Endothelial cell of umbilical vein (primary cell): ENCODE measurements at regions not wholly inside any gene's neighbourhood (a gene's known extent, or its start where the extent isn't known, plus 50 kb on each side); places are given as distances from the start of the nearest gene placed in this dataset.

Experiments
- BruUV-seq: library from RNA; stranded (reverse); fragments of 400-500 nt; replicated peaks from 2 replicates; lab custom pipeline; 2021; lab: Mats Ljungman, UMichigan
- CTCF ChIA-PET: fragments of 300-600, 350-600 bp; sonication (Branson Sonifier 250); formaldehyde crosslinking; loops from one replicate; lab custom pipeline; 2021; ENCODE audit warnings: antibody characterized with exemption, inconsistent platforms; lab: Charles Lee
- POLR2A ChIA-PET: fragments of 300-600, 350-600 bp; sonication (Branson Sonifier 250); formaldehyde crosslinking; loops from one replicate; lab custom pipeline; 2021; ENCODE audit warnings: antibody characterized with exemption, inconsistent platforms; lab: Charles Lee
- DNase-seq: peaks from one replicate; pipeline ENCODE4 v3.0.0-alpha.2; 2011; ENCODE audit warnings: low read depth, low spot score
- FAIRE-seq: peaks from 2 replicates; lab custom pipeline; 2011; peaks lifted over from hg19 to GRCh38; lab: Jason Lieb, UNC
- H2AFZ ChIP-seq: 2 replicates; pipeline ENCODE4 v1.6.0; 2012; ENCODE audit warnings: low read depth, low read length, control low read depth, inconsistent platforms
- H3K27ac ChIP-seq: 2 replicates; pipeline ENCODE4 v1.5.1; 2011; ENCODE audit warnings: low read depth, mild to moderate bottlenecking, control low read depth, low read length, moderate library complexity; ENCODE audit not compliant: insufficient read depth
- H3K27me3 ChIP-seq, 2 experiments: 2 replicates each; pipeline versions ENCODE4 v1.6.0 to v1.6.1; 2011; ENCODE audit warnings: low read length in 2 of 2, mixed read lengths in 1 of 2; ENCODE audit not compliant: control insufficient read depth in 2 of 2, insufficient read depth in 2 of 2
- H3K36me3 ChIP-seq, 2 experiments: 2 replicates in 1 of 2; 3 replicates in 1 of 2; pipeline ENCODE4 v1.5.1; 2011; ENCODE audit warnings: low read length in 2 of 2, mild to moderate bottlenecking in 1 of 2, moderate library complexity in 1 of 2; ENCODE audit not compliant: control insufficient read depth in 2 of 2, insufficient read depth in 2 of 2; ENCODE audit errors: extremely low read depth in 1 of 2
- H3K4me1 ChIP-seq: 3 replicates; pipeline ENCODE4 v1.5.1; 2011; ENCODE audit warnings: mild to moderate bottlenecking, low read length; ENCODE audit not compliant: control insufficient read depth, insufficient read depth; ENCODE audit errors: extremely low read depth
- H3K4me2 ChIP-seq: 2 replicates; pipeline ENCODE4 v1.6.1; 2011; ENCODE audit warnings: low read length, control low read depth, mixed read lengths; ENCODE audit not compliant: insufficient read depth
- H3K4me3 ChIP-seq, 3 experiments: fragments of 200-600 bp in 1 of 3; sonication (generic), shearing (Covaris generic) in 1 of 3; replicated peaks in 1 of 3; 2 replicates each; pipeline ENCODE4 v1.5.1; 2011 to 2016; ENCODE audit warnings: control low read depth in 3 of 3, low read length in 3 of 3, mild to moderate bottlenecking in 2 of 3, inconsistent platforms in 1 of 3, low read depth in 1 of 3, moderate library complexity in 1 of 3; ENCODE audit not compliant: insufficient read depth in 1 of 3
- H3K79me2 ChIP-seq: 2 replicates; pipeline ENCODE4 v1.6.0; 2012; ENCODE audit warnings: low read length, inconsistent platforms; ENCODE audit not compliant: control insufficient read depth, insufficient read depth
- H3K9ac ChIP-seq: replicated peaks from 2 replicates; pipeline ENCODE3; 2011; ENCODE audit warnings: low read length, control low read depth; ENCODE audit not compliant: insufficient read depth; ENCODE audit errors: extremely low read depth
- H3K9me1 ChIP-seq: replicated peaks from 3 replicates; pipeline ENCODE4 v1.6.0; 2011; ENCODE audit warnings: mild to moderate bottlenecking, low read length; ENCODE audit not compliant: control insufficient read depth, insufficient read depth; ENCODE audit errors: extremely low read depth
- H3K9me3 ChIP-seq: replicated peaks from 2 replicates; pipeline ENCODE4 v1.5.1; 2012; ENCODE audit warnings: low read length, inconsistent platforms; ENCODE audit not compliant: control insufficient read depth, insufficient read depth
- H4K20me1 ChIP-seq: replicated peaks from 2 replicates; pipeline ENCODE3; 2011; ENCODE audit warnings: mild to moderate bottlenecking, low read length; ENCODE audit not compliant: control insufficient read depth, insufficient read depth; ENCODE audit errors: extremely low read depth
- EZH2 ChIP-seq: IDR thresholded peaks from 2 replicates; pipeline ENCODE4 v1.6.1; 2012; ENCODE audit warnings: borderline replicate concordance, low read depth, mild to moderate bottlenecking, moderate library complexity, low read length, inconsistent platforms; ENCODE audit not compliant: severe bottlenecking
- FOS ChIP-seq: IDR thresholded peaks from 2 replicates; pipeline ENCODE4 v1.6.1; 2011; ENCODE audit warnings: mild to moderate bottlenecking, low read length, moderate library complexity, borderline replicate concordance; ENCODE audit not compliant: insufficient read depth
- GATA2 ChIP-seq: IDR thresholded peaks from 2 replicates; pipeline ENCODE4 v1.7.0; 2011; ENCODE audit warnings: low read depth, mild to moderate bottlenecking, moderate library complexity, mixed read lengths, low read length; ENCODE audit not compliant: insufficient read length, insufficient read depth
- JUN ChIP-seq: IDR thresholded peaks from 2 replicates; pipeline ENCODE4 v1.6.1; 2011; ENCODE audit warnings: borderline replicate concordance, low read depth; ENCODE audit not compliant: insufficient read length, insufficient read depth
- MYC ChIP-seq: IDR thresholded peaks from one replicate; pipeline ENCODE4 v1.6.1; 2011; ENCODE audit warnings: mild to moderate bottlenecking, low read depth, low read length
- POLR2A ChIP-seq: IDR thresholded peaks from 2 replicates; pipeline ENCODE4 v1.6.1; 2012; ENCODE audit warnings: low read depth, mild to moderate bottlenecking, control low read depth, low read length
- POLR2AphosphoS5 ChIP-seq: IDR thresholded peaks from 2 replicates; pipeline ENCODE4 v1.6.1; 2012; ENCODE audit warnings: low read depth, mild to moderate bottlenecking, control low read depth, low read length, moderate library complexity; ENCODE audit not compliant: insufficient read depth
- dilution Hi-C: fragments of 300-500 bp; cut with MboI; formaldehyde crosslinking; loops from one replicate; pipeline ENCODE4 v1.15.0; 2019; ENCODE audit warnings: low sequenced_read_pairs; ENCODE audit not compliant: extremely low pct_ligation_motif_present
- intact Hi-C: fragments of 100-400 bp; cut with micrococcal nuclease; formaldehyde crosslinking; loops from one replicate; pipeline ENCODE4 v1.10.0; 2022
- TF ChIP-seq, protein P1 (sequence below): IDR thresholded peaks from 2 replicates; pipeline ENCODE4 v1.6.1; 2011; ENCODE audit not compliant: insufficient read depth, insufficient read length
- TF ChIP-seq, protein P2 (sequence below), 2 donors: IDR thresholded peaks; 1 replicate in 1 of 2; 2 replicates in 1 of 2; pipeline ENCODE4 v1.5.1; 2011; ENCODE audit warnings: low read length in 2 of 2, mild to moderate bottlenecking in 2 of 2, moderate library complexity in 2 of 2, control low read depth in 1 of 2, inconsistent platforms in 1 of 2, low read depth in 1 of 2; ENCODE audit not compliant: insufficient read depth in 1 of 2; ENCODE audit errors: extremely low read depth in 1 of 2

DNA sequence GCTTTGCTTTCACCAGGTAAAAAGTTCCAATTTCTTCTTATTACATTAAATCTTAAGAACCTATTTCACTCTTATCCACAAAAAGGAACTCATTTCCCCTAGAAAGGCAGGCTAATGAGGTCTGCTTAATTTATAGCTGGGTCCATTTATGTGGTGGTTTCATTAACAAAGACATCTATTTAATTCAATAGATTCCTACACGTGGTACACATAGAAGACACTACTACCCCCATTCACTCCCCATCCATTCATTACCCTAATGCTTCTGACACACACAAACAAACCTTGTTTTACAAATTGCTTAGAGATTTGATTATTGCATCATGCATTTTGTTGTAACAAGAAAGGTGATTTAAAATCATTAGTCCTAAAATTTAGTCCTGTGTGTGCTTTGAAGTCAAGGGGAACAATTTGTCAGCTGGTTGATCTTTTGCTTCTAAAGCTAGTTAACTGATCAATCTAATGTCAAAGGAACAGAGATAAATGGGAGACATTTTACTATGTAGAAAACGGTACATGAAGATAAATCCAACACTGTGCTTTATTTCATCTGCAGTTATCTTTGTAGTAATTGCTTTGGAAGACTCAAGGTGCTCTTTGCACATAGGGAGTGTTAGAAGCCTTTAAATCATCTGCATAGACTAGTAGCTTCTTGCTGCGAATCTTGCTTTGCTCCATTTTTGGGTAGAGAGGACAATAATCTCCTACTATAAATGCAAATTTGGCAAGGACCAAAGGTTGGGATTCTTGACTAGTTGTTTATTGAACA lies 379.2 kb downstream of the CDH11 start:
- no peaks in the 10 kb centered on the region for H3K4me1 ChIP-seq
- no peak overlapping the region for H3K4me2 ChIP-seq
- ChIA-PET CTCF (no interaction called here), POLR2A (no interaction called here)
- no peak overlapping the region for H3K4me3 ChIP-seq
- no peaks in the 10 kb centered on the region for H3K27me3 ChIP-seq
- H3K36me3 ChIP-seq = no peaks in the 10 kb centered on the region
- no peak overlapping the region for H3K27ac ChIP-seq
- TF ChIP-seq MYC (no peak), POLR2A (no peak), EZH2 (no peak), JUN (no peak), FOS (no peak), GATA2 (no peak), POLR2AphosphoS5 (no peak)
- TF ChIP-seq, protein P1, sequence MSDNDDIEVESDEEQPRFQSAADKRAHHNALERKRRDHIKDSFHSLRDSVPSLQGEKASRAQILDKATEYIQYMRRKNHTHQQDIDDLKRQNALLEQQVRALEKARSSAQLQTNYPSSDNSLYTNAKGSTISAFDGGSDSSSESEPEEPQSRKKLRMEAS = no peak
- TF ChIP-seq, protein P2, sequence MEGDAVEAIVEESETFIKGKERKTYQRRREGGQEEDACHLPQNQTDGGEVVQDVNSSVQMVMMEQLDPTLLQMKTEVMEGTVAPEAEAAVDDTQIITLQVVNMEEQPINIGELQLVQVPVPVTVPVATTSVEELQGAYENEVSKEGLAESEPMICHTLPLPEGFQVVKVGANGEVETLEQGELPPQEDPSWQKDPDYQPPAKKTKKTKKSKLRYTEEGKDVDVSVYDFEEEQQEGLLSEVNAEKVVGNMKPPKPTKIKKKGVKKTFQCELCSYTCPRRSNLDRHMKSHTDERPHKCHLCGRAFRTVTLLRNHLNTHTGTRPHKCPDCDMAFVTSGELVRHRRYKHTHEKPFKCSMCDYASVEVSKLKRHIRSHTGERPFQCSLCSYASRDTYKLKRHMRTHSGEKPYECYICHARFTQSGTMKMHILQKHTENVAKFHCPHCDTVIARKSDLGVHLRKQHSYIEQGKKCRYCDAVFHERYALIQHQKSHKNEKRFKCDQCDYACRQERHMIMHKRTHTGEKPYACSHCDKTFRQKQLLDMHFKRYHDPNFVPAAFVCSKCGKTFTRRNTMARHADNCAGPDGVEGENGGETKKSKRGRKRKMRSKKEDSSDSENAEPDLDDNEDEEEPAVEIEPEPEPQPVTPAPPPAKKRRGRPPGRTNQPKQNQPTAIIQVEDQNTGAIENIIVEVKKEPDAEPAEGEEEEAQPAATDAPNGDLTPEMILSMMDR (IDR thresholded peaks at IDR 0.05; ENCODE audit: extremely low read depth in 1 of 2, insufficient read depth in 1 of 2, low read depth in 1 of 2, low read length in 2 of 2) = no peak
- DNase-seq (no peak), FAIRE-seq (no peak)
- H3K9me1 ChIP-seq = no peaks in the 10 kb centered on the region
- no peaks in the 10 kb centered on the region for H4K20me1 ChIP-seq
- intact Hi-C loops = no loop called here
- no peak overlapping the region for H2AFZ ChIP-seq
- H3K9me3 ChIP-seq = no peaks in the 10 kb centered on the region
- H3K79me2 ChIP-seq = no peaks in the 10 kb centered on the region
- BruUV-seq = no TSS peak
- H3K9ac ChIP-seq = no peak overlapping the region
- dilution Hi-C loops = no loop called here
